CD4-positive, alpha-beta T cell treated with Interleukin-4 for 4 hours (primary cell): ENCODE measurements at regions not wholly inside any gene's neighbourhood (a gene's known extent, or its start where the extent isn't known, plus 50 kb on each side); places are given as distances from the start of the nearest gene placed in this dataset.

Experiments used
- DNase-seq: peaks from one replicate; pipeline ENCODE4 v3.0.0-alpha.2; 2020

DNA sequence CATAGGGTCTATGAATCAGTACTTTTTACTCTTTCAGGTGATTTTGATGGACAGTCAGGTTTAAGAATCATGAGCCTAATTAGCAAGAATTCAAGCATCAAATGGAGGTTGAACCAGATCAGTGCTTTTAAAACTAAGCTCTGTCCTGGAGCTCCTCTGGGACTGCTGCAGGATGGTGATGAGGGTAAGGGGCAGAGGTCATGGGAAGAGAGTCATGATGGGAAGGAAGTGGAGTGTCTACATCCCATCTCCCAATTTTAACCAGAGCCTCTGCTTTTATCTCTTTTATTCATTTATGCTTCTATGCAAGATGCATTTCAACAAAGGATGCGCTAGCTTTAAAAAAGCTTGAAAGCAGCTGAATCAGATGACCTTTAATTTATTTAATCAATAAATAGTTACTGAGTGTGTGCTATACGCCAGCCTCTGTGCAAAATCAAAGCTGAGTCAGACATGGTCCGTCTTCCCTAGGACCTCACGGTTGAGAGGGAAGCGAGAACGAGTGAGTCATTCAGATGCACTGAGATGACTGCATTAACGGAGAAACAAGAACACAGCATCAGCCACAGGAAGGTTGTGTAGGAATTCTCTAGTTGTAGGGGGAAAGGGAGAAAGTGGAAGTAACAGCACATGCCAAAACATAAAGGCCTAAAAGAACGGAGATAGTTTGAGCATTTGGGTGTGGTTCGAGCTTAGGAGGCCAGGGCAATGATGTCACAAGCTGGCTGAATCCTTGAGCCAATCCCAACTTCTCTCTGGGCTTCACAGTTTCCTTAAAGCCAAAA, 441.6 kb upstream of the BRINP1 start:
- DNase-seq, result no peak

DNA sequence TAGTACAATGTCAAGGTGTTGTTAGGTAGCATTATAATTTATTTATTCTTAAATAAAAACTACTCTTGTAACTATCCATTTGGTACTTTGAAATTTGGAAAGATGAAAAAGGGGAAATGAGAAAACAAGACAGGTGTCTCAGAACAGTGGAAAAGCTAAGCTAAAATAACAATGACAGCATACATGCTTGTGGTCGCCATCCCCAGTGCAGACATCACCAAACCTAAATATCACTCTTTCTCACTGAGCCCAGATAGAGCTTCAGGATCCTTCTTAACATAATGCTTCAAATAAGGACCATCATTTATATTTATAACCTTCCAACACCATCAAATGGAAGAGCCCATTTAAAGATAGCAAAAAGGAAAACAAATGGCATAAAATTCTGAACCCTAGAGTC, 434.4 kb upstream of the BRINP1 start:
- DNase-seq, result no peak

DNA sequence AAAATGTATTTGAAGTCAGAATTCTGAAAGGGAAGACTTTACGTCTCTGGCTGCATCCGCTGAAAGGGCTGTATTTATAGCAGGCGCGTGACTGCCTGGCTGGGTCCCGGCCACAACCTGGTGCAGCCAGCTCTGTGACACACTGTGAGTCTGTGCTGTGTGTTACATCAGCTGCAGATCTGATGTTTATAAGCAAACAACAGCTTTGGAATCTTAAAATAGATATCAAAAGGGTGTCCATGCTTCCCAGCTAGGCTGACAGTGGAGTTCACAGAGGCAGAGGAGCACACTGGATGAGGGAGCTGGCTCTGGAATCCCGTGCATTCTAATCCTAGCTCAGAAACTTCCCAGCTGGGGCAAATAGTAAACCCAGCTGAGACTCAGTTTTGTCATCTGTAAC, 433.4 kb upstream of the BRINP1 start:
- DNase-seq, result no peak

DNA sequence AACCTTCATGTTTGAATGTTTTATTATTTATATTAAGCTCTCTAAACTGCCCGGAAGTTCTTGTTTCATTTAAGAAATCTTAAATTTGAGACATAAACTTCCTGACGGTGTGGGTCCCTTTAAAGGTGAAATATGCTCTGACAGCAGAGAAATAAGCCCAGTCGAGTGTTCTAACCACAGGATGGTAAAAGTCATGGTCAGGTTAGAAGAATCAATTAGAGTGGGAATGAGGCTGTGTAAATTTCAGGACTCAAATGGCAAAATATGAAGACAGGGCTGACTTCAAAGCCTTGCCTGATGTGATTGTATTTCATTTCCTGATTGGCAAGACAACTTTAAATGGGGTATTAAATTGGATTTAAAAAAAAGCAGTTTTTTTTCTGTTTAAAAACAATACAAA, 432.9 kb upstream of the BRINP1 start:
- DNase-seq, result no peak

DNA sequence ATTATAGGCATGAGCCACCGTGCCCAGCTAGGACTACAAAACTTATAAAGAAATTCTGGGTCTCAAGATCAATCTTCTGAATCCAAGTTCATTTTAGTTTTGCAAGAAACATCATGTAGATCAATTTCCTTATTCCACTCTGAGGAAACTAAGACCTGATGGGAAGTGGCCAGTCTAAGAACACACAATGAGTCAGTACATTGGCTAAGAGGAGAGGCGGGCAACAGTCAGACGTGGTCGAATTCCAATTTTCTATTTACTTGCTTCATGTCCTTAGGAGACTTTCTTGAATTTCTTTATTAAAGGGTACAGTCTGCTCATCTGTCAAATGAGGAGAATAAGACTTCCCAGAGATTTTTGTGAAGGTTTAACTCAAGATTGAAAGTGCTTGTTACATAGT, 432.1 kb upstream of the BRINP1 start:
- DNase-seq, result no peak

DNA sequence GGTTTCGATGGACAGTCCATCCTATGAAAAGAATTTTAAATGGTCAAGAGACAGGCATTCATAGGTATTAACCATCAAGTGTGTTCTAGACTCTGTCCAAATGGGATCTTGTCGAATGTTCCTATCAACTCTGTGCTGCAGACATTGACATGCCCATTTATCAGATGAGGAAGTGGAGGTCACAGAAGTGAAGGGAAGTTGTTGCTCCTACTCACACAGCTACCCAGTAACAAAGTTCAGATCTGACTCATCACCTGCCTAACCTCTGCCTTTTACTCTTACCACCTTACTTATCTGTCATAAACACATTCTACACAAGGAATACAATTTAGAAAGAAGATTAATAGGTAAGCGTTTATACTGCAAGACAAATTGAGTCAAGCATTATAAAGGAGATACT, 426.2 kb upstream of the BRINP1 start:
- DNase-seq, result no peak

DNA sequence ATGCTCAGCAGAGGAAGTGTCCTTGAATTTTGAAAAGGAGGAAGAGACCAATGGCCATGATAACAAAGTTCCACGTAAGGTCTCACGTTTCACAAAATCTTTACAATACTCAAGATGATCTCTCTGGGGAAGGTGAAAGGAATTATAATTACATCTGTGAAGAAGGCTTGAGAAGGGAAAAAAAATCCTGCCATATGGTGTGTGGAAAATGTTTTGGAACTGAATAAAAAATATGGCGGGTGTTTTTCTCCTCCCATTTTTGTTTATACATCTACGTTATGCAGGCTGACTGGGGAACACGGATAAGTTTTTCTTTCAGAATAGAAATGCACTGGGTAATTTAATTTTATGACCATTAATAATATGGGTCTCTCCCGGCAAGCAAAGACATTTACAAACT, 425.6 kb upstream of the BRINP1 start:
- no peak for DNase-seq

DNA sequence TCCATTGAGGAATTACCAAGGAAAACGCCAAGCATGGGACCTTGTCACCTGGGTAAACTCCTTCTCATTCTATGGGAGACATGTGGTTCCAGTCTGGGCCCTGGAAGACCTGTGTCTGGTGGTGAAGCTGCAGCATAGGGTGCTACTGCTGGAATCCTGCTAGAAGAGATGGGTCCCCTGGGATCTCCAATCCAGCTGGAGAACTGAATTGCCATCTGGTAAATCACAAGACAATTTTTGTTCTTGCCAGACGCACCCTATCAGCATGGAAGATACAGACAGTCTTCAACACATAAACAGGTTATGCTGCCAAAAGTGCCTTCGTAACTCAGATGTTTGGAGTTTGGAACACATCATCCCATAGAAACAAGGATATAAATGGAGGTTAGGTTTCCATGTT, 424.0 kb upstream of the BRINP1 start:
- DNase-seq, result no peak

DNA sequence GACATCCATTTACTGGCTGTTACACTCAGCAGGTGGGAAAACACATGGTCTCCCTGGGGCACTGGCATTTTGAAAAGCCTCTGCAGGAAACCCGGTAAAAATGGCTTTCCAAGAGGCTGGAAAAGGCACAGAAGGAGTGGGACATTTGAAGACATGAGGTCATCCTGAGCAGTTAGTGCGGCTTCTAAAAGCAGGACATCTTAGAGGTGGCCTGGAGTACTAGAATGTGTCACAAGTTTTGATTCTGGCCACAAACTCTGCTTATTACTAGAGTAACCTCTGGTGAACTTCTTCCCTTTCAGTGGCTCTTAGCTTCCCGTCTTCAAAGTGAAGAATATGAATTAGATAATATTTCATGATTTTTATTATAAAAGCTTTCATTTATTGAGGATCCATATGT, 423.0 kb upstream of the BRINP1 start:
- DNase-seq, result no peak

DNA sequence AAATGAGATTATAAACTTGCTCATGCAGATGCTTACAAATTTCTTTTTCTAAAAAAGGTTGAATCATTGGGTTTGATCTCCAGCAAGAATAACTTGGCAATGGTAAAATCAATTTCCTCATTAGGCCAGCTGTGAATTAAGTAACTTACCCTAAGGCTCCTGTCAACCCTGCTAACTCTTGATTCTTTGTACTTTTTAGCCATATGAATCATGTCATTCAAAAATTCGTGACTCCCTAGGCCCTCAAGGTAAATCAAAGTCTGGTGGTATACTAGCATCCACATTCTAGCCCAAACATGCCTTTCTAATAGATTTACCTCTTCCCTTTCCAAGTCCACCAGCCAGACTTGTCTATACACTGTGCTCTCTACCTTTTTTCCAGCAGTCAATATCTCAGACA, 420.8 kb upstream of the BRINP1 start:
- no peak for DNase-seq

DNA sequence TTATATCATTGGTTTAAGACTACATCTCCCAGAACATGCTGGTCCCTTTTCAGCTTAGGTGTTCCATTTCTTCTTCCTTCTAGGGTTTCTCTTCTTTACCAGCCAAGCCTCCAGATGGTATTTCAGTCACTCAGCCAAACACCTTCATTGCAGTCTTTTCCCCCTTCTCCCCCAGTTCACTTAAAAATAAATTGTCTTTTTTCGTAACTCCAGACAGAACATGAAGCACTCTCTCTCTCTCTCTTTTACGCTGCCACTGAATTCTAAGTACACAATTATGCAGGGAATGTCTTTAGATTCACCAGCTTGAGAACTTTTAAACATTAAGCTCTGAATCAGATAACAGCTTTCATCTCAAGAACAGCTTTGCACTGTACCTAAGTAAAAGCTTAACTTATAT, 419.7 kb upstream of the BRINP1 start:
- DNase-seq, result no peak

DNA sequence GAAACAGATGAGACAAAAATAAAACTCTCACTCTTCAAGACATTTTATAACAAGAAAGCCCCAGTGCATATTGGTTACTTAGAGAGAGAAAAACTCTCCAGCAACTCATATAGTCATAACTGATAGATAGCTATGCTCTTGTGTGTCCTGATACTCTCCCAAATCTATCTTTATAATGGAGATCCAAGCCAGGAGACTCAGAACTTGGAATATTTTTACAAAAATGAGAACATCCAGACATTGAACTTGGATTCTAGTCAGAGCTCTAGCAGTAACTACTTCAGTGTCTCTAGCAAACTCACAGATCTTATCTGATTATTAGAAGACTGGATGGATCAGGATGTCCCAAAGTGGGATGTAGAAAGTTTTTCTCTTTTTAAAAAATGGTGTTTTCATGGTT, 412.7 kb upstream of the BRINP1 start:
- no peak for DNase-seq

DNA sequence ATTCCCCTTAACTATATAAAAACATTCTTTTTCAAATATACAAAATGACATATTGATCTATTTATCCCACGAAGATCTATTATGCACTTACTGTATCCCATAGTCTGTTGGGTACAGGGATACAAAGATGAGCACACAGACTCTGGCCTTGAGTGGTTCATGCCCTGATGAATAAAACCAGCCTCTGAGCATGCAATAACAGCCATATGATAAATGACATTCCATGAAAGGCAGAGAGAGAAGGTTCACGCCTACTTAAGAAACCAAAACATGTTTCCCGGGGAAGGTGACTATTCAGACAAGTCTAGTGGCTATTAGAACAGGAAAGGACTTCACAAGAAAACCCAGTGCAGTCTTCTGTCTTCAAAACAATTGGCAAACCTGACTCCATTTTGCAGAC, 406.2 kb upstream of the BRINP1 start:
- no peak for DNase-seq

DNA sequence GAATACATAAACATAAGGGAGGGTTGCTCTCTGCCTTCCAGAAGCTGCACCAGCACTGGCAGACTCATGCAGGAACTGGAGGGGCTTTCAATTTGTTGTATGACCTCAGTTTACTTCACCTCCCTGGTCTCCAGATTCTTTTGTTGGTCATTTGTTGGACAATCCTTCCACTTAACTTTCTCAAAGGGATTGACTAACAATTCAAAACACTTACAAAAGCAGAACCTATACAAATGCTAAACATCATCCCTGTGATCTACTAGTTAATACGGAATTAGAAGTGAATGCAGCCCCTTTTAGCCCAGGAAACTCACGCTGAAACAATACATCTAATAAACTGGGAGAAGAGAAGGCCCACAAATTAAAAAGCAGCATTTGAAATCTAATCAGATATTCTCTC, 404.6 kb upstream of the BRINP1 start:
- no peak for DNase-seq

DNA sequence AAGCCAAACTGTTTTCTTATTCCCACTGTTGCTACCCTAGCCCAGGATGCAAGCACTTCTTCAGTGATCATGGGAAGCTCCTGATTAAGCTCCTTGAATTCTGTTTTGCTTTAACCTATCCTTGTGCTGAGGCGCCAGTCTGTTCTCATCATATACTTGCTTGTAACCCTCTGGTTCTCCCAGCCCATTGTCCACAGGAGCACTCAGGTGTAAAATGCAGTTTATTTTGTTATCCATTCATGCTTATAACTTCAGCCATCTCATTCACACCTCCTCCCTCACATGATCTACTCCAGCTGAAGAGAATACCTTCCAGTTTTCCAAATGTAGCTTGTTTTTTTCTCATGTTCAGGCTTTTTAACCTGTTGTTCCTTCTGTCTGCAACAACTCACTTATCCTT, 402.1 kb upstream of the BRINP1 start:
- DNase-seq, result no peak

DNA sequence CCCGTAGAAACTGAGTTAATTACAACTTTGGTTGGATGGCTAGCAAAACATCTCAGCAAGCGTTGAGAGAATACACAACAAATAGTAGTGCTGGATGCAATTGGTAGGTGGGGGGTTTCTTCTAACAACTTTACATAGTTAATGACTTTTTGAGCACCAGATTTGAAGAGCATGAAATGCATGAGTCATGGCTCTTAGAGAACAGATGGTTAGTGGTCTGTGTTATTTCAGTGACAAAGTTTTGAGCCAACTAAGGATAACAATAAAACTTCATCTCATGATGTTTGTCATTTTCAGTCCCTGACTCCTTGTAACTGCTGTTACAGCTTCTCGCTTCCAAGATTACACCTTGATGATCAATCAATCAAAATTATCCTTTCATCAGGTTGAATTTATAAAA, 399.0 kb upstream of the BRINP1 start:
- DNase-seq, result no peak

DNA sequence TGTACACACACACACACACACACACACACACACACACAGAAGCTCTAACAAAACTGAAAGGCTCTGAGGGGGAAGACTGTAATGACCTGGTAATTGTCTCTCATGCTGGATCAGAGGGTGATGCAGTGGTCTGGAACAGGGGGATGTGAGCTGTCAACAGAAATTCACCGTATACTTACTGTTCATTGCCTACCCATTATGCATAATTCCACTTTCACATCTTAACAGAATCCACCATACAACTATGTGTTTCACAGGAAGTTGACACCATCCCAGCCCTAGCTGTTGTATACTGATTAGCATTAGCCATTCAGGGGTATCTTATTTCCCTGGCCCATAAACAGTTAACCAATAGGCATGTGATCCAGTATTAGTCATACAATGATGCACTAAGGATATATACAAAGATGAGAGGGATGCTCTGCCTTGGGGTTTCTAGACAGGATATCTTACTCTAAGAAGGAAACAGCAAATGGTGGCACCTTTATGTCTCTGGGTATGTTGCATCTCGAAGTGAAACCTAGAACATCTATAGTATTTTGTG, 396.5 kb upstream of the BRINP1 start:
- DNase-seq, result no peak

DNA sequence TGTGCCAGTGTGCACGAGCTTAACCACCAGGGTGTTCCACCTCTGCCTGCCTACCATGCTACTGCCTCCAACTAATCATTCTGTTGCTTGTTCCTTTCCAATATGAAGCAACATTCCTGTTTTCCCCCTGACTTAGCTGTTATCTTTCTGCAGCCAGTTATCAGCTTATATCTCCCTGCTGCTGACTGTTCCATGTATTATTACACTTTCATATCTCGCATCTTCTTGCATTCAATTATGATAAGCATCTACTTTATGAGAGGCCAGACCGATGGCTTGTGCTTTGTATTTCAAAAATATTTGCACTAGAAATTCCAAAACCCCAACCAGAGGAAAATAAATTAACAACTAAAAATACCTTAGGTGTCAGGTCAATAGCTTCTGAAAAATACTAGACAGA, 394.0 kb upstream of the BRINP1 start:
- no peak for DNase-seq

DNA sequence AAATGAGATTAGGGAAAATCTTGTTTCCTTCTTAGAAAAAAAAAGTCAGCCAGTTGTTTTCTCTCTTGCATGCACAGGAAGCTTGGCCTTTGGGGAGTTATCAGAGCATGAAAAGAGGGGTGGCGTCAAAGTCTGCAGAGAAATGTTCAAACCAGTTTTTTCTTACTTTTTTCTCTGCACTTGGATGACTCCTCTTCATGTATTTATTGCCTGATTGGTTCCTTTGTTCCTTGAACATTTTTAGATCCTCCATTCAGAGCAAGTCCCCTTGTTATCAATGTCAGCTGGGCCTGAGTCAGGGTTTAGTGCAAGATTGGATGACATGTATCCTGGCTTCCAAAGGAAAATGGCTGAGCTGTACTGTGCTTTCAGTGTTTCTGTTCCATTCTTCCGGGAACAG, 392.6 kb upstream of the BRINP1 start:
- no peak for DNase-seq

DNA sequence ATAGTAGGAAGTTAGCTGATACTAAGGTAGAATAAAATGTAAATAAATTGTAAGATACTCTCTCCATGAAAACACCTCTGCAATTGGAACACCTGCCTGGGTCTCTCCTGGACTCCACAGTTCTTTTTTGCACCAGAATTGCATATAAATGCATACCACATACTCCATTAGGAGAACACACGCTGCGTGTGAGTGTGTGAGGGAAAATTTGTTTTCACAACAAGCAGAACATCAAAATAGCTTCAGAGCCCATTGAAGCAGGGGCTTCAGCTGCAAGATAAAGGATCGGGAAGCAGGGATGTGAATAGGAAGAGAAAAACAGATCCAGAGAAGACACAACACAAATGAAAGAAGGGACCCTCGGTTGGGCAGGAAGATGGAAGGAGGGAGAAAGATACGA, 389.8 kb upstream of the BRINP1 start:
- no peak for DNase-seq

DNA sequence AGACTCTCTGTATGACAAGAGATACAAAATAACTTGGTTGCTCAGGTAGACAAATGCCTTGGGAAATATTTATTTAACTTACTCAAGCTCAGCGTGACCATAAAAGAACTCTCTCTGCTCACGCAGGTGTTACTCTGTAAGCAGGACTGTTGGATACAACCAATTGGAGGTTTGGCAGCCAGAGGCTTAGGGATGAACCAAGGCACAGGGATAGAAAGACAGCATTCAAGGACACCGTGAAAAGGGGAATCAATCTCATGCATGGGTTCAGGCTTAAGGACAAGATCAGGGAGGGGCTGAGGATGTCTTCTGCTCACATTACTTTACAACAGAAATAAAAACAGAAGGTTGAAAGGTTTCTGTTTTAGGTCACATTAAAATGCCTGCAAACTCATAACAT, 389.0 kb upstream of the BRINP1 start:
- no peak for DNase-seq

DNA sequence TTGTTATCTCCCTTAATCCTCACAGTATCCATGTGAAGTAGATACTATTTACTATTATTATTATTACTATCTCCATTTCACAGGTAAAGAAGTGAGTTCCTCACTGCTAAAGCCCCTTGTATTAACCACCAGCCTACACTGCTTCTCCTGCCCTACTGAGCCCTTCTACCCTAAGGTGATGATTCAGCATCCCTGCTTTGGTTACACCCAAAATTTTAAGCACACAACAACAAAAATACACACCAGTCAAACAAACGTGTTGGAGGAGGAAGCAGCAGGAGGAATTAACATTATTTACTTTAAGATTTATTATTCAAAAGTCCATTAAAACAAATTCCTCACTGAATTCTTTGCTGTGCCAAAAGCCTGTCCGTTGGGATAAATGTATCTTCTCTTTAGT, 370.2 kb upstream of the BRINP1 start:
- no peak for DNase-seq

DNA sequence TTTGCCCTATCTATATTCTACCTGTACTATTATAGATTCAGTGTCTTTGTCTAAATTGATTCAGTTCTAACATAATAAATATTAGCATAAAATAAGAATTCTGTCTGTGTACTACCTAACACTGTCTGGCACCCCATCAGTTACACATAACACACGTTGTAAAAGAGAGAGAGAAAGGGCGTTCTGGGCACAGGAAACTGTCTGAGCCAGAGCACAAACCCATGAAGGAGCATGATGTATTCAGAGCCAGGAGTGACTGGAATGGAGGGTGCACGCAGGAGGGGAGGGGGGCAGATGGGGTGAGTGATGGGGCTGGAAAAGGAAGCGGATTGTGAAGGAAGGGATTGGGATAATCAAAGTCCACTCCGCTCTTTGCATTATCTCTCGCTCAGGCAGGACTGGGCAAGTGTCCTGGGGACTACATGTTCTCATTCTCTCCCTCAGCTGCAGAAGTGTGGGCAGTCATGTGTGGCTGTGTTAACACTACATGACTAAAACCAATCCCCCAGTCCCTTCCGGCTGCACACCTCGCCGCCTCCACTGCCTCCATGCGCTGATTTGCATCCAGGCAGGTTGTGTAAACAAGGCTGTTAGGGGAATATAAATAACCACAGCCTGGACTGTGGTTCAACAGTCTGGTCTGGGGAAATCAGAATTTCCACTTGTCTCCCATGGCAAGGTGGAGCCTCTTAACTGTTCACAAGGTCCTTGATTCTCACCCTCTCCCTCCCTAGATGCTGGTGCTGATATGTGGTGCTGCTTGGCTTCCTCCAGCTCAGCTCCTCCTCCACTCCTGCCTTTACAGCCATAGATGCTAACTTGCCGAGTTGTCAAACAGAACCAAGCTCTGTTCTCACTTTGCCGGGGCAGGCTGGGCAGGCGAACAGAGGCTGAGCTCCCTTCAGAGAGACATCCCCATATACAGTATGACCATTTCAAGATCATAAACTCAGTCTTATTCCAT, 367.5 kb upstream of the BRINP1 start:
- no peak for DNase-seq

DNA sequence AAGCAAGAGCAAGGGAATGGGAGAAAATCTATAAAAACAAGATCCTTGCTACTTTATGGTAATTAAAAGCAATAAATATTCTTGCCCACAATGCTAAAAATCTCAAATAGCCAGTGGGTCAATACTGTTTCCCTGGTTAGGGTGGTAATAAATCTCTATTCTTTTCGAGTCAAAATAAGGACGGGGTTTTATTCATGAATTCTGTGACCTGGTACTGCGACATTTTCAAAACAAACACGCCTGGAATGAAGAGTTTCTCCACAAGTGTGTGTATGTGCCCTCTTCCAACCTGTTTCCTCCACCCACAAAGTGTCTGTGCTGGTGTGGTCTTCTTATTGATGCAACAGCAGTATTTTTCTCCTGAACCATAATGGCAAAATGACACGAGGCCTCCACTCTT, 358.8 kb upstream of the BRINP1 start:
- no peak for DNase-seq
